Stimulated activated CD4-positive, alpha-beta T cell treated with anti-CD3 and anti-CD28 coated beads, Interleukin-1b, Interleukin-23, amount 100 ng/mL, for 4 hours (primary cell): ENCODE measurements at regions not wholly inside any gene's neighbourhood (a gene's known extent, or its start where the extent isn't known, plus 50 kb on each side); places are given as distances from the start of the nearest gene placed in this dataset.
"Not testable (repeated sequence)": the region's sequence is repeated elsewhere in the genome, so short reads cannot be mapped to it uniquely, and the experiment has no call there.

Source experiments
- DNase-seq, 2 donors: peaks; one replicate each; pipeline ENCODE4 v3.0.0-alpha.2; 2020; ENCODE audit warnings: low read depth in 2 of 2

- no peak for DNase-seq
Observed at GRCh38 chr2:189308056-189308790, 128.7 kb upstream of the COL5A2 start.

- no peak for DNase-seq
Observed at GRCh38 chr2:189309331-189309730, 129.8 kb upstream of the COL5A2 start.

GRCh38 chr2:189312211-189312610 is 129.1 kb upstream of the WDR75 start:
- DNase-seq: no peak

- no peak for DNase-seq
Observed at GRCh38 chr2:189312643-189313042, 128.6 kb upstream of the WDR75 start.

- DNase-seq: no peak
Observed at GRCh38 chr2:189318761-189319160, 122.5 kb upstream of the WDR75 start.

- not testable (repeated sequence) for DNase-seq
Observed at GRCh38 chr2:189319424-189319823, 121.8 kb upstream of the WDR75 start.

GRCh38 chr2:189327879-189328847 is 113.1 kb upstream of the WDR75 start:
- no peak for DNase-seq

- no peak for DNase-seq
Observed at GRCh38 chr2:189328848-189329245, 112.4 kb upstream of the WDR75 start.

- no peak for DNase-seq
Observed at GRCh38 chr2:189336276-189336975, 104.8 kb upstream of the WDR75 start.

GRCh38 chr2:189337656-189338055 is 103.6 kb upstream of the WDR75 start:
- no peak for DNase-seq

GRCh38 chr2:189338115-189338514 is 103.2 kb upstream of the WDR75 start:
- no peak for DNase-seq

GRCh38 chr2:189341077-189341476 is 100.2 kb upstream of the WDR75 start:
- no peak for DNase-seq

GRCh38 chr2:189344043-189344442 is 97.2 kb upstream of the WDR75 start:
- DNase-seq: no peak

- DNase-seq: peak in 1 of 2 donors; percentile 14
Observed at GRCh38 chr2:189347540-189347939, 93.7 kb upstream of the WDR75 start.

- no peak for DNase-seq
Observed at GRCh38 chr2:189348369-189348768, 92.9 kb upstream of the WDR75 start.

GRCh38 chr2:189350540-189351209 is 90.6 kb upstream of the WDR75 start:
- no peak for DNase-seq

GRCh38 chr2:189351933-189352332 is 89.3 kb upstream of the WDR75 start:
- DNase-seq: not testable (repeated sequence)

- DNase-seq: not testable (repeated sequence)
Observed at GRCh38 chr2:189357375-189357774, 83.9 kb upstream of the WDR75 start.

- no peak for DNase-seq
Observed at GRCh38 chr2:189360861-189361260, 80.4 kb upstream of the WDR75 start.

GRCh38 chr2:189362283-189362682 is 79.0 kb upstream of the WDR75 start:
- DNase-seq: no peak

GRCh38 chr2:189363559-189363958 is 77.7 kb upstream of the WDR75 start:
- DNase-seq: no peak

- DNase-seq: no peak
Observed at GRCh38 chr2:189364607-189365006, 76.7 kb upstream of the WDR75 start.
